ENCODE measurements at regions not wholly inside any gene's neighbourhood (a gene's known extent, or its start where the extent isn't known, plus 50 kb on each side); places are given as distances from the start of the nearest gene placed in this dataset.

GRCh38 chr10:36247478-36247877, 605.4 kb upstream of the FZD8 start:
- no peak for TF ChIP-seq CTCF (conservative IDR thresholded peaks at IDR 0.05 in 1 of 2, IDR thresholded peaks at IDR 0.05 in 1 of 2; ENCODE audit: low read depth in 1 of 2, low read length in 2 of 2)
- no peak for TF ChIP-seq EZH2 (IDR thresholded peaks at IDR 0.05; ENCODE audit: low read length, missing control alignments)

Measured in fibroblast of lung (primary cell).